Adrenal gland (tissue), 5 donors: ENCODE measurements at regions not wholly inside any gene's neighbourhood (a gene's known extent, or its start where the extent isn't known, plus 50 kb on each side); places are given as distances from the start of the nearest gene placed in this dataset.

Experiments
- POLR2A ChIP-seq, 2 donors: fragments of 450-650 bp; IDR thresholded peaks; one replicate each; pipeline ENCODE4 v1.6.1; 2017; ENCODE audit warnings: antibody characterized with exemption in 2 of 2, mild to moderate bottlenecking in 2 of 2, moderate library complexity in 1 of 2
- TF ChIP-seq, protein P1 (sequence below), 6 experiments: fragments of 450-650 bp in 4 of 6; fragments of 200-600 bp in 2 of 6; sonication (generic) in 1 of 6; IDR thresholded peaks; 1 replicate in 5 of 6; 2 replicates in 1 of 6; pipeline versions ENCODE4 v1.5.1 to v1.8.0; 2016 to 2021; ENCODE audit warnings: antibody characterized with exemption in 6 of 6, mild to moderate bottlenecking in 2 of 6, moderate library complexity in 1 of 6
- donor health status: DM: no; HTN: no; CAD: no.

DNA sequence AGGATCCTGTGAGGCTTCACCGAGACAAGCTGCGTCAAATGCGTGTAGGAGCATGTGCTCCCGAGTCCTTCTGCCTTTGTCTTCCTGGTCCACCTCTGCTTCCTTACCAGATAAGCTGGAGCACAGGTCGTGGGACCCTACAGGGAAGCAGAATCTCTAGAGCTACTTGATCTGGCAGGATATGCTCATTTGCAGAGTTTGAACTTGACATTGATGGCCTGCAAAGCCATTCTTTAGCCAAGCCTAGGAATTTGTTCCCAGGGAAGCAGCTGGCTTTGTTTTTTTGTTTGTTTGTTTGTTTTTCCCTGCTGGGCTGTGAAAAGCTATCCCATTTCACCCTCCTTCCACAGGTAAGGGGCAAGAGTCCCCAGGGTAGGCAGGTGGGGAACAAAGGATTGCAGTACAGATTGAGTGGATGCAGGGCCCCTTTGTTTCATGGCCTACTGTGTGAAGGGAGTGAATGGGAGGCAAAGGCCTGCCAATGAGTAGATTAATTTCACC, 200.0 kb upstream of the BMPER start:
- TF ChIP-seq, protein P1, sequence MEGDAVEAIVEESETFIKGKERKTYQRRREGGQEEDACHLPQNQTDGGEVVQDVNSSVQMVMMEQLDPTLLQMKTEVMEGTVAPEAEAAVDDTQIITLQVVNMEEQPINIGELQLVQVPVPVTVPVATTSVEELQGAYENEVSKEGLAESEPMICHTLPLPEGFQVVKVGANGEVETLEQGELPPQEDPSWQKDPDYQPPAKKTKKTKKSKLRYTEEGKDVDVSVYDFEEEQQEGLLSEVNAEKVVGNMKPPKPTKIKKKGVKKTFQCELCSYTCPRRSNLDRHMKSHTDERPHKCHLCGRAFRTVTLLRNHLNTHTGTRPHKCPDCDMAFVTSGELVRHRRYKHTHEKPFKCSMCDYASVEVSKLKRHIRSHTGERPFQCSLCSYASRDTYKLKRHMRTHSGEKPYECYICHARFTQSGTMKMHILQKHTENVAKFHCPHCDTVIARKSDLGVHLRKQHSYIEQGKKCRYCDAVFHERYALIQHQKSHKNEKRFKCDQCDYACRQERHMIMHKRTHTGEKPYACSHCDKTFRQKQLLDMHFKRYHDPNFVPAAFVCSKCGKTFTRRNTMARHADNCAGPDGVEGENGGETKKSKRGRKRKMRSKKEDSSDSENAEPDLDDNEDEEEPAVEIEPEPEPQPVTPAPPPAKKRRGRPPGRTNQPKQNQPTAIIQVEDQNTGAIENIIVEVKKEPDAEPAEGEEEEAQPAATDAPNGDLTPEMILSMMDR (IDR thresholded peaks at IDR 0.05): no peak
- no peak for TF ChIP-seq POLR2A (IDR thresholded peaks at IDR 0.05)
